Right hindlimb (tissue), 1 donor: ENCODE measurements at regions not wholly inside any gene's neighbourhood (a gene's known extent, or its start where the extent isn't known, plus 50 kb on each side); places are given as distances from the start of the nearest gene placed in this dataset.

Experiments
- DNase-seq: peaks from one replicate; pipeline ENCODE4 v3.0.0-alpha.2; 2018

DNA sequence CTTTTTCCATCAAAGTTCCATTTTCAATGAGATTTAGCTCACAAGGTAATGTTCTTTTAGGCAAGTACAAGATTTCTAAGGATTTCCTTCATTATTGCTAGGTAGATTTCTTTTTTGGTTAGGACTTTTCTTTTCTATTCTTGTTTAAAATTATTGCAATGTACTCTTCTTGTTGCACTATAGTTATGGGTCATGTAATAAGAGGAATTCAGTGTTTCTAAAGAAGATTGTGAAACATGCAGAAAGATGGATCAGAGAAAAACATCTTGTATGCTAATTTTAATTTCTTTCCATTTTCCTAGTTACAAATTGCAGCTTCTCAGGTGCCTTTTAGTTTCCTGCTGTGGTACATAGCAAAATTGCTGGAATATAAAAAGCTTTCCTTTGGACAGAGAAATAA is 56.1 kb downstream of the BTG1 start:
- no peak for DNase-seq

DNA sequence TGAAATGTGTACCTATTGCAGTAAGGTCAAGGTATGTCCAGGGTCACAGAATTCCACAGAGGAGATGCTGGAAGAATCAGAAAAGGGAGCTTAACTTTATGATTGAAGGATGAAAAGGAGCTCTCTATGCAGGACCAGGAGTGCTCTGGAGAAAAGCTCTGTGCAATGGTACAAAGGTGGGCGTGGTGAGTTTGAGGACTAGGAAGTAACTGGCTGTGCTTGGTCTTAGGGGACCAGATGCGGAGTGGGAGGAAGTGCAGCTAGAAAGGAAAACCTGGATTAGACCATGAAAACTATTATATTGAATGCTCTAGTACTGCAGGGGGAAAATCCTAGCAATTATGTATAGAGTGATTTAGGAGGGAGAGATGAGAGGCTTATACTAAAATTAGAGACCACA is 56.8 kb downstream of the BTG1 start:
- no peak for DNase-seq

DNA sequence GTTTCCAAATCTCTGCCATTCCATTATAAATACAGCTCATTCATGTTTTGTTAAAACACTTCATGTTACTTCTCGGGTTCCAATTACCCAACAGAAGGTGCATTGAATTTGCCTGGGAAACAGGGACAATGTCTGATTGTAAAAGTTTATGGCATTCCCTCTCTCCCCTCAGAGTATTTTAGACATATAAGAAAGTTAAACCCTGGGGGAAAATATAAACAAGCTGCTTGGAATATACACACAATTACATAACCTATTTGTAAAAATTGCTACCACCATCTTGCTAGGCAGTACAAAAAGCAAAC is 60.0 kb downstream of the BTG1 start:
- DNase-seq: no peak

DNA sequence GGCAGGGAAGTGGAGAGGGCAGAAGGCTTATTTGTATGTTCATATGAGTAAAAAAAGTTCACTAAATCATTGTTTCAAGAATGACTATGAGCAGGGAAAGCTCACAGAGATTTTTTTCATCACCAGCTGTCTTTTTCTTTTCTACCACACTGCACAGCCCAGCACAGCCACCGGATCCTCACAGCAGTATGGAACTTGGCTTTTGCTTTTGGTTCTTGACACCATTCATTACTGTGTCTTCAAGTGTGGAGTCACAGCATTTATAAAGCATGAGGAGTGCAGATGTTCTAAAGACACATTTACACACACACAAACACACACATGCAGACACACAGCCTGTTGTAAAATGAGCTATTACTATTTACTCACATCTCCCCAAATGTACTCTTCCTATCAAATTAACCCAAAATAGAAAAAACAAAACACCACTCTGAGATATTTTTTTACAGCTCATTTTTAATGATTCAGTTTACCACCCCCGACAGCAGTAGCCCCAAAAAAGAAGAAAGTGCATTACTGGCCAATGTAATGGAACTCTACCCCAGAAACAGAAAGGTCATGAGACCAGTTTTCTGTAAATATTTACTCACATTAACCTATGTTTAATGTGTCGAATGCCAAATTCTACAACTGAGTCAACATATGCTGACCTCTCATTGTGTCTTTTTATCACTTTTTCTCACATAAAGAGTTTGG is 60.5 kb downstream of the BTG1 start:
- no peak for DNase-seq

DNA sequence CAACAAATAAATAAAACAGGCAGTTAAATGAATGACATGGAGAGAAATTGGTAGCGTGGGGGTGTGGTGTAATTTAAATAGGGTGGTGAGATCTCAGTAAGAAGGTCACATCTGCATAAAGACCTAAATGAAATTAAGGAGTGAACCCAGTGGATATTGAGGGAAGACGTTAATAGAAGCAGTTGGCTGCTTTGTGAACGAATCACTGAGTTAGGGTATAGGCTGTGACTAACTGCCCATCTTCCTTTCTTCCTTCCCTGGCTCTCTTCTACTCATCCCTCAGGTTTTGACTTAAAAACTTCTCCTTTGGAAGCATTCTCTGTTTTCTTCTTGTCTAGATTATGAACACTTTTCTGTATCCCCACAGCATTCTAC is 64.7 kb downstream of the BTG1 start:
- DNase-seq: no peak

DNA sequence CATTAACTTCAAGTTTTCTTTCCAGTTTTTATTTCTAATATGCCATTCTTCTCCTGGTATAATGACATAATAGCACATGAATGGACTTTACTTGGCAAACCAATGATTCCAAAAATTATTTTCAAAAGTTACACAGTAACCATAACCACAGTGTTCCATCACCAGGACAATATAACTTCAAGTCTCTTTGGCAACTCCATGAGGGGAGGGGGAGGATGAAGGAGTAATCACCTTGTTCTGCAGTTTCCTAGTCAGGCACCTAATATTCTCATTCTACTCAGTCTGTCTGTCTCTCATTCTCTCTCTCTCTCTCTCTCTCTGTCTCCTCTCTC is 66.6 kb downstream of the BTG1 start:
- DNase-seq: no peak

DNA sequence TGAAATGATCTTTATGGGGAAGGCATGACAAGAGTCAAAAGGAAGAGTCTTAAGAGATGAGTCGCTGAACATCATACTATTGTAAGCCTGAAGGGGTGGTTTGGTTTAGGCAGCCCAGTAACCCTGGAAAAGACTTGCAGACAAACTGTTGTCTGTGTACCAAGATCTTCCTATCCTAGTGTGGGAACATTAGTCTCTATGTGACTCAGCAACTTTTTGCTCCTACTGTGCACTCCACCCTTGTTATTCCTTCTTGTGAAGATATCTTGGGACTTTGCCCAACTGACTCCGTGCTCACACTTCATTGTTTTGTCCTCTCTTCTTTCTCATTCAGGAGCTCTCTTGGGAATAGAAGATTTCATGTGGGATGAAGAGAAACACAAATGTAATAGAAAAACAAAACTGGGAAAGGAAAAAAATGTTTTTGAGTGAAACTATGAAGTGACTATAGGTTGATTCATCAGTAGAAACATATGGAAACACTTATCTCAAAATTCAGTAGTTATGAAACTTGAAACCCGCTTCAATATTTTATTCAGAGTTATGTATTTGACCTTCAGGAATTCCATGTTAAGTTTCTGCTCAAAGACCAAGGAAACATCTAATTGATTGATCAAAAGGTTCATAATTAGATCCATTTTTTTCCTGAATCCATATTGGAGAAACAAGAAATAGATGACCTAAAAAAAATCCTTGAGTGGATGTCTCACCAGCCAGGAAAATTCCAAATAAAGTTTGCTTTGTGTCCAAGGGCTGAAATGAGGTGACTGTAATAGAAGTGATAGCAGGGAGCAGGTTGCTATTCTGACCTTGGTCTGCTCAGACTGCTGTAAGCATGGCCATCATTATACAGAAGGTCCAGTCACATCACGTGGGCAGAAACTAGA is 67.2 kb downstream of the BTG1 start:
- no peak for DNase-seq

DNA sequence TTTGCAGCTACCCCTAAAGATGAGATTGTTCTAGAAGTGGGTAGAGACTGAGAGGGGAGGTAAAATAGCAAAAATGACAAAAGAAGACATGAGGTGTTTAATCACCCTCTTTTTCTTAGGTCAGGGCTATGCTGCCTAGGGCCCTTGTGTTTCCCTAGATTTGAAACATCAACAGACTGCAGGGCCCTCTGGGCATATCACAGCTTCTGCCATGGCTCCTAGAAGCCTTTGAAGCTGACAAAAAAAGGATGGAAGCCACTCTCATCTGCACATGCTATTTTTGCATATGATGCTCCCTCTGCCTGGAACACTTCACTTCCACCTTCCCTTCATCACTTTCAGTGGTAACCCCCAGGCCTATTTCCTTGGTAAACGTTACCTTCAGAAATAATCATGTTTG is 68.1 kb downstream of the BTG1 start:
- DNase-seq: no peak

DNA sequence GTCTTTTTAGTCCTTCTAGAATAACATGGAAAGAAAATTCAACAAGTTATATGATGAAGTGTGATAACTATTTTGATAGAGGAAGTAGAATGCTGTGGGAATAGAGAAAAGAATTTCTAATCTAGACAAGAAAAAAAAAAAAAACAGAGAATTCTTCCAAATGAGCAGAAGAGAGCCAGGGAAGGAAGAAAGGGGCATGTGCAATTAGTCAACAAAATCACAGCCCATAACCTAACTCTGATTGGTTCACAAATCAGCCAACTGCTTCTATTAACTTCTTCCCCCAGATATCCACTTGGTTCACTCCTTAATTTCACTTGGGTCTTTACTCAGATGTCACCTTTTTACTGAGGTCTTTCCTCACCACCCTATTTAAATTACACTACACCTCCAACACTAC is 69.5 kb downstream of the BTG1 start:
- DNase-seq: no peak

DNA sequence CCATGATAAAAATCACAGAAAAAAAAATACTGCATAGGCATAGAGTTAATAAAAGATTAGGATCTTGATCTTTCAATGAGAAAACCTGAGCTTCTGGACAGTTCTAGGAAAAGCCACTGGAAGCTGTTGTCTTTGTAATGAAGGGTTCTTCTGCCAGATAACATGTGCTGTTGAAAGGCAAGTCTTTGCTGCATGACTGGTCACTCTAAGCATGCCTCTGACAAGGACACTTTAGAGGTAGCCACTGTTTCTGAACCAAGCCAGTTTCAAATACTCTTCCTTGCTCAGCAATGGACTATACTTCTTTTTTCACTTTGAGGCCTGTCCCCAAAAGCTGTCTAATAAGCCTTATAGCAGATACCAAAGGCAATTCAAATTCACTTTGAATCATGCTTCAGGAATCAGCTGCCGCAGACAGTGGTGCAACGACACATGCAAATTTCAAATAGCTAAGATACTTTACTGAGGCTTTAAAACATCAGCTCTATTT is 70.2 kb downstream of the BTG1 start:
- no peak for DNase-seq

DNA sequence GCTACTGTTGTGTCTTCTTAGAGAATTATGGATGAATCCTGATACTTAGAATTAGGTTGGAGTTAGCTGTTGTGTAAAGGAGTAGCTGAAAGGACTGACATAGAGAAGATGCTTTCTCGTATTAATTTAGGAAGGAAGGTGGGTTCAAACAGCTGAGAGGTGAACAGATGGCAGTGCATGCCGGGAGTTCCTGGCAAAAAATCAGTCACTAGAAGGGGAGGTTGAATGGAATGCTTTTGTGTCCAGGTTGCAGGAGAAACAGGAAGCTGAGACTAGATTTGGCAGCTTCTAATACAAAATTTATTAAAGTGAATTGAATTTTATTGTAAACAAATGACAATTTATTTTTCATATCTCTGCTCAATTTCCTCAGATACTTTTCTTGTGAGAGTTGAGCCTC is 70.8 kb downstream of the BTG1 start:
- no peak for DNase-seq

DNA sequence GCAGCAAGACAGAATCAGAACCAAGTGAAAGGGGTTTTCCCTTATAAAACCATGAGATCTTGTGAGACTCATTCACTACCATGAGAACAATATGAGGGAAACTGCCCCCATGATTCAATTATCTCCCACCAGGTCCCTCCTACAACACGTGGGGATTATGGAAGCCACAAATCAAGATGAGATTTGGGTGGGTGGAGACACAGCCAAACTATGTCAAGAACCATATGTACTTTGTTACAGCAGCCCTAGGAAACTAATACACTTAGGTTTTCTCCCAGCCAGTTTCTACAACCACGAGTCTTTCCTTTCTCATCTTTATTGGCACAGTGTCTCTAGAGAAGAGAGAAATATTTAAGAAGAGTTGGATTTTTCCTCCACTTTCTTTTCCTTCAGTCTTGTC is 72.6 kb downstream of the BTG1 start:
- DNase-seq: no peak

DNA sequence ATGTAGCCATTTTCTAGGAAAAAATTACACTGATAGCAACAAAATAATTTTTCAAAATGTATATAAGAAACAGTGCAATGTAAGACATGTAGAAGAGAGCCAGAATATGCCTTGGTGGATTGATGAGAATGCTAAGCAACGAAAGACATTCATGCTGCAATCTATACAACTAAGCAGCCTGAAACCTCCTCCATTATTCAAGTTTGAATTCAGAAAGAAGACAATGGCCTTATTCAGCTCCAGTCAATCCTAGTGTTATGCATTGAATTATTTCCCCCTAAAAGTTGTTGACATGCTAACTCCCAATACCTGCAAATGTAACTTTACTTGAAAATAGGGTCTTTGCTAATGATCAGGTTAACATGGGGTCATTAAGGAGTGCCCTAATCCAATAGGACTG is 73.5 kb downstream of the BTG1 start:
- no peak for DNase-seq

DNA sequence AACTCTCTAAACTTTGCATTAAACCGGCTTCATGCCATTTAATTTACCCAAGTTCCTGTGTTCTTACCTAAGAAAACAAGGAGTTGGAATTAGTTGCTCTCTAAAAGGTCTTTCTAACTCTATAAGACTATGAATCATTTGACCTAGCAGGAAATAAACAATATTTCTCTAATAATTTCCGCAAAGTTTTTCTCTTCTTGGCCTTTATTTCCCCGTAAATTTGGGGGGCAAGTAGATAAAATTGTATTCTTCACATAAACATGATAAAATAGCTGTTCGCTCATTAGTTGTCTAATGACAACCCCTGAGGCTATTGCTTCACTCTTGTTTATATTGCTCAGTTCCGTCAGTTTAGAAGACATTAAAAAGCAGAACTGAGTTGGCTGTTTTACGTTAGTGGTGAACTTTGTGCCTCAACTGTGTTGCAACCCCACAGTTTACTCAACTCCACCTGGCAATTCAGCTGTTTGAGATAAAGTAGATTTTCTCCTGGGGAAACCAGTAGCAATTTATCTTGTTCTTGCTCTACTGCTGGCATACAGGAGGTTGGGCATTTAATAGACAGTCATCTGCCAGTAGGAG is 74.7 kb downstream of the BTG1 start:
- no peak for DNase-seq

DNA sequence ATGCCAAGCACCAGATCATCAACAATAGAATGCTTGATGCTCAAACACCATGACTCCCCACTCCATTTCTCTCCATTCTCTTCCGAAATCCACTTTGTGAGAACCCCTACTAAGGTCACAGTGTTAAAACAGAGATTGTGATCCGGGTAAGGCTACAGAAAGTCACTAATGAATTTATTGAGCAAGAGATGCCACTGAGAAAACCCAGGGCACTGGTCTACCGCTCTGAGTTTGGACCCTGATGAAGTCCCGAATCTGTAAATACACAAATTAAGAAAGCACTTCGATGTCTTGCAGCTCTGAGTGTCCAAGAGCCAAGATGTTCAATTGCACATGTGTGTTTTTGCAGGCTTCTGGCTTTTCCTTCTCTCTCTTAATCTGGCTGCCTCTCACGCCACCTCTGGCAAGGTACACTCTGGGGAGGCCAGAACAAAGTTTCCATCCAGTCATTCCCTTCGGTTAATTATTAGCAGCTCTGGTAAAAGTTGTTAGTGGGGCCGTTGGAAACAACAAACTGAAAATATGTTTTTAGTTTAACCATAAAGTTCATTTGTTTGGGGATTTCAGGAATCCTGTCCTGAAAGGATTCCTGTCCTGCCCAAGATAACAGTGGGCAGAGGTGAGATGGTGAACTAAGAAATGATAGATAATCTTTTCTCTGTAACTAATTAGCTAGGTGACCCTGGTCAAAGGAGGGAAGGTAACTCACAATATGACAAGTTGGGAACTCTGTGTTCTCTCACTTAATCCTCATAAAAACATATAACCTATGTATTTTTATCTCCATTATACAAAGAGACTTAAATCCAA is 75.4 kb downstream of the BTG1 start:
- DNase-seq: no peak

DNA sequence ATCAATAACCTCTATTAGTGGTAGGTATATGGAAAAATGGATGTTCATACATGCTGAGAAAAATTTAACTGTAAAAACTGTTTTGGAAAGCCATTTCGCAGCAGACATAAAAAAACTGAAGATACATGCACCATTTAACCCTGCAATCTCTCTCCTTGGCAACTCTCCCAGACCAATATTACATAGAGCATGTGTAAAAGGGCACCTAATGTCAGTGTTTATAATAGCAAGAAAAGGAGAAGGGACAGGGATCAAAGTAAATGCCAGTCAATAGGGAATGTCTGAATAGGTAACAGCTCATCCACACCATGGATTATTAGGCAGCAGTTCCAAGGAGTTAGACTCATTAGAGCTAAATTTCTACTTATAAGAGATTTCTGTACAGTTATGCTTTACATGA is 77.2 kb downstream of the BTG1 start:
- DNase-seq: no peak

DNA sequence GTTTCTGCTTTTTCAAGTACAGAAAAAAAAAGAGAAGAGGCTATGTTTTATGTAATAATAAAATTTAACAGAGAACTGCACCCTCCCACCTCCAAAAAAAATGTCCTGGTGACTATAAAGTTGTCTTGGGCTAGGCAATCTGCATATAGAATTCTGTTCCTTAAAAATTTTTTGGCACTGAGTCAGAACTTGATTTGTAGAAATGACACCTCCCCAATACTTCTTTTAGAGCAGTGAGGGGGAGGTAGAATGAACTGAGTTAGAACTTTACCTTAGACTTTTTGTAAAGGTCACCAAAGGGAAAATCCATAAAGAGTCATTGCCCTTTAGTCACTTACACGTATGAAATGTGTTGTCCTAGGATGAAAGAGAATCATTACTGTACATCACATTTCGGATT is 80.0 kb downstream of the BTG1 start:
- DNase-seq: no peak

DNA sequence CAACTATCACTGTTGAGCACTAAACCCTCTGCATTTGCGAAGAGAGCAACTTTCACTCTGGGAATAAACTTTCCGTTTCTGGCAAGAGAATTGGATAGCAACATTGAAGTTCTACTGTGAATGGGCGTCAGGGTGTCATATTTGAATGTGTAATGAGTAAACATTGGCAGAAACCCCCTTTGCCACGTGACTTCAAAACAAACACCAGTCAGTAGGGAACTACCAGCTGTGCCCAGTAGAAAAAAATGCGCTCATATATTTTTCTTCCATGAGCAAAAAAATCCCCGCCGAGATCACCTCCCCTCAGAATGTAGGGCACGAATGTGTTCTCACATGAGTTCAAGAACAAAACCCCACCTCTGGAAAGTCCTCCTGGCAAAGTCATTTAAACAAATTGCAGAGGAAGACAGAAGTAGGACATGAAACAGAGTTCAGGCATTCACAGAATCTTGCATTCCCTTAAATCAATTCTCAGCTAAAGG is 80.6 kb downstream of the BTG1 start:
- no peak for DNase-seq

DNA sequence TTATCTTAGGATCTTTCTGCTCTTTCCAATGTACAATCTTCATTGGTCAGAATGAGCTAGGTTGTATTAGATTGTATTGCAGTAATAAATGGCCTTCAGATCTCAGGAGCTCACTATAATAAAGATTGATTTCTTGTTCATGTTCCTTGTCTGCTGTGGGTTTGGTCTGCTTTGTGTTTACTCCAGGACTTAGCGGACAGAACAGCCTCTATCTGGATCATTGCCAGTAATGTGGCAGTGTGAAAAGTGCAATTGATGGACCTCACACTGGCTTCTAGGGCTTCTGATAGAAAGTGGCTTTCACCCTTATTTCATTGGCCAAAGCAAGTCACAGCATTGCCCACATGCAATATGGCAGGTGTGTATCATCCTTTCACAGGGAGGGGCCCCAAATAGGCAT is 81.2 kb downstream of the BTG1 start:
- DNase-seq: no peak

DNA sequence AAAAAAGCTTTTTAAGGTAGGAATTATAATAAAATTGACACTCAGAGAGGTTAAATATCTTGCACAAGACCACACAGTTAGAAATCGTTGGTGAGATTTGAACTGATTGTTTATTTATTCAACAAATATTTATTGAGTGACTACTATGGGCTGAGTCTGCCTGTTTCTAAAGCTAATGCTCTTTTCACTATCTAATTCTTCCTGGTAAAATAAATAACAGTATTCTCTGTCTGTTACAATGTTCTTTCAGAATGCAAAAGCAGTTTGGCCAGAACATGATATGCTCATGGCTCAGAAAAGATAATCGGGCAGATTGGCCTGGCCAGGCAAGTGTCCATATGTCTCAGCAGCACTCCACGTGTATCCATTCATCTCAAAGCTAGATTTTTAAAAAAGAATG is 82.0 kb downstream of the BTG1 start:
- DNase-seq: no peak

DNA sequence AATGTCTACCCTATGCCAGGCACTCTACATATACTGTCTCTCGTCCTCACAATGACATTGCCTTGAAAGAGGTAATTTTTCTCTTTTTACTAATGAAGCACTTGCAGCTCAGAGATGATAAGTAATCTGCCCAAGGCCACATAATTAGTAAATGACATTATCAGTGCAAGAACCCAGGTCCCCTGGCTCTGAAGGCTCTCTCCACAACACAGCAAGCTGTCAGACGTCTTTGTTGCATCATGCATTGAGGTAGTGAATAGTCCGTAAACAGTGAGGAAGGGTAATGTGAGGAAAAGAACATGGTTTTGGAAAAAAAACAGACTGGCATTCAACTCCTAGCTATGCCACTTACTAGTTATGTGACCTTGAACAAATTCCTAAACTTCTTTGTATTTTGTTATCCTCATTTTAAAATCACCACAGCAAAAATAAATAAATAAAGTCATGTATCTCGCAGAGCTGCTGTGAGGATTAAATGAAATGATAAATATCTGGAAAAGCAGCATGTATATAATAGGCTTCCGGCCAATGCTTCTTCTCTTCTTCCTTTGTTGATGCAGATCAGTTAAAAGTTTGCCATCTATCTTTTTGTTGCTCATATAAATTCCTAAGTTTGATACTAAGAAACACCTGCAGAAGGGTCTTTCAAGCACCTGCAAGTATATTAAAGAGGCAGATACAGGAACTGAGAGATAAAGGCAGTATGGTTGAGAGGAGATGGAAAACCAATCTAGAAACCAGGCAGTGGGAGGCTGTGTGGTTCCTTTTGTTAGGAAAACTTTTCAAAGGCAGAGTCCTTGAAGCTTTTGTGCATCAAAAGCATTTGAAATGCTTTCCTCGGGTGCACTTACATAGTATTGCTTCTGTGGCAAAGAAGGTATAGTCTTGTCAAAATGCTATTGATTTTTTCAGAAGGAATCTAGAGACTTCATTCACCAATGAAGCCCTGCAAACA is 82.8 kb downstream of the BTG1 start:
- no peak for DNase-seq

DNA sequence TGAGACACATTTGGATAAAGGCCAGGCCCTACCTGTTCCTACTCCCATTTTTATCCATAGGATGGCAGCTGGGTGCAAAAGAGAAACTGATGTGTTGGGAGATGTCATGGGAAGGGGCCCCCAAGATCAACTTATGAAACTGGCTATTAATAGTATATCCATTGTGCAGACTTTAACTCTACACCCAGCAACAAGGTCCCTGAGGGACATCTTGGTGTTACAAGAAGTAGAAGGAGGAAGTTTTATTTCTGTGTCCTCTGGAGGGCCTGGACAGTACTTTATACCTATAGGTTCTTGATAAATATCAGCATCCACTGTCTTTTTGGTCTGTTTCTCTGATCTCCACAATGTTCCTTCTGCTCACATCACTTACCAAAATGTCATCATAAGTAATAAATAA is 84.6 kb downstream of the BTG1 start:
- no peak for DNase-seq
